A673 (cell line): ENCODE measurements at regions not wholly inside any gene's neighbourhood (a gene's known extent, or its start where the extent isn't known, plus 50 kb on each side); places are given as distances from the start of the nearest gene placed in this dataset.

Experiments
- BruUV-seq: library from RNA; stranded (reverse); fragments of 400-500 nt; replicated peaks from 2 replicates; lab custom pipeline; 2021; lab: Mats Ljungman, UMichigan
- CTCF ChIA-PET: fragments of 300-600 bp; sonication (Branson Sonifier 250); formaldehyde crosslinking; loops from one replicate; lab custom pipeline; 2022; ENCODE audit warnings: antibody characterized with exemption; lab: Charles Lee
- POLR2A ChIA-PET: fragments of 300-600 bp; sonication (Branson Sonifier 250); formaldehyde crosslinking; loops from one replicate; lab custom pipeline; 2022; ENCODE audit warnings: antibody characterized with exemption; ENCODE audit not compliant: low non-redundant PET; lab: Charles Lee
- DNase-seq: peaks from one replicate; pipeline ENCODE4 v3.0.0-alpha.2; 2015; ENCODE audit warnings: low spot score
- H3K27ac ChIP-seq: fragments of 200-600 bp; sonication (generic); 2 replicates; pipeline ENCODE4 v1.5.1; 2016; ENCODE audit warnings: mixed run types, low read depth, mild to moderate bottlenecking, mixed read lengths, antibody characterized with exemption, low read length; ENCODE audit not compliant: poor library complexity, severe bottlenecking
- H3K27me3 ChIP-seq: fragments of 200-600 bp; sonication (generic); replicated peaks from 2 replicates; pipeline ENCODE4 v1.6.1; 2017; ENCODE audit warnings: mixed run types, low read depth, mild to moderate bottlenecking, mixed read lengths, antibody characterized with exemption, low read length; ENCODE audit not compliant: insufficient read depth, poor library complexity
- H3K36me3 ChIP-seq: fragments of 200-600 bp; sonication (generic); 2 replicates; pipeline ENCODE4 v1.6.1; 2016; ENCODE audit warnings: mixed run types, mild to moderate bottlenecking, mixed read lengths, antibody characterized with exemption, low read length; ENCODE audit not compliant: insufficient read depth, poor library complexity, severe bottlenecking
- H3K4me1 ChIP-seq: fragments of 200-600 bp; sonication (generic); 2 replicates; pipeline ENCODE4 v1.6.1; 2017; ENCODE audit warnings: mixed run types, mild to moderate bottlenecking, mixed read lengths, antibody characterized with exemption, low read length; ENCODE audit not compliant: insufficient read depth, poor library complexity, severe bottlenecking
- H3K4me3 ChIP-seq: fragments of 200-600 bp; sonication (generic); 2 replicates; pipeline ENCODE4 v1.5.1; 2016; ENCODE audit warnings: low read depth, mixed run types, mild to moderate bottlenecking, mixed read lengths, low read length; ENCODE audit not compliant: poor library complexity, severe bottlenecking
- H3K9me3 ChIP-seq: fragments of 200-600 bp; sonication (generic); 2 replicates; pipeline ENCODE4 v1.6.1; 2016; ENCODE audit warnings: mixed run types, low read depth, mild to moderate bottlenecking, mixed read lengths, antibody characterized with exemption, low read length; ENCODE audit not compliant: poor library complexity, severe bottlenecking
- CTCF ChIP-seq: fragments of 300-800, 200-600 bp; sonication (generic); conservative IDR thresholded peaks from 2 replicates; pipeline ENCODE4 v1.5.1; 2017; ENCODE audit warnings: low read depth, mild to moderate bottlenecking, antibody characterized with exemption, low read length, moderate library complexity, mixed read lengths
- EZH2 ChIP-seq: fragments of 200-600 bp; sonication (generic); IDR thresholded peaks from 2 replicates; pipeline ENCODE4 v1.6.1; 2017; ENCODE audit warnings: borderline replicate concordance, low read depth, mild to moderate bottlenecking, mixed read lengths, antibody characterized with exemption, low read length; ENCODE audit not compliant: poor library complexity, severe bottlenecking
- intact Hi-C: fragments of 100-400 bp; cut with micrococcal nuclease; formaldehyde crosslinking; loops from one replicate; pipeline ENCODE4 v1.10.0; 2022; ENCODE audit not compliant: unreplicated experiment

- no peaks in the 10 kb centered on the region for H3K36me3 ChIP-seq
- intact Hi-C loops = no loop called here
- H3K9me3 ChIP-seq = no peaks in the 10 kb centered on the region
- H3K4me3 ChIP-seq = no peak overlapping the region
- ChIA-PET CTCF (no interaction called here), POLR2A (no interaction called here)
- BruUV-seq = no TSS peak
- H3K4me1 ChIP-seq = no peaks in the 10 kb centered on the region
- no peak overlapping the region for H3K27ac ChIP-seq
- TF ChIP-seq EZH2 = no peak
- no peak for TF ChIP-seq CTCF
- DNase-seq = no peak
- no peaks in the 10 kb centered on the region for H3K27me3 ChIP-seq
These were observed 237.6 kb upstream of the CHRNA7 start for GRCh38 chr15:31792611-31793199.

GRCh38 chr15:31799319-31799714 lies 231.0 kb upstream of the CHRNA7 start:
- Histone ChIP-seq H3K36me3 (no peaks in the 10 kb centered on the region), H3K27me3 (no peaks in the 10 kb centered on the region), H3K9me3 (no peaks in the 10 kb centered on the region), H3K4me3 (no peak overlapping the region), H3K27ac (no peak overlapping the region), H3K4me1 (no peaks in the 10 kb centered on the region)
- intact Hi-C loops = no loop called here
- DNase-seq = no peak
- no TSS peak for BruUV-seq
- CTCF ChIA-PET = no interaction called here
- TF ChIP-seq CTCF = no peak
- TF ChIP-seq EZH2 = no peak
- POLR2A ChIA-PET = no interaction called here

GRCh38 chr15:31799715-31800321 lies 230.5 kb upstream of the CHRNA7 start:
- H3K36me3 ChIP-seq = no peaks in the 10 kb centered on the region
- H3K4me1 ChIP-seq = no peaks in the 10 kb centered on the region
- no TSS peak for BruUV-seq
- no peak overlapping the region for H3K4me3 ChIP-seq
- CTCF ChIA-PET = no interaction called here
- intact Hi-C loops = no loop called here
- no peak overlapping the region for H3K27ac ChIP-seq
- no peaks in the 10 kb centered on the region for H3K9me3 ChIP-seq
- no peaks in the 10 kb centered on the region for H3K27me3 ChIP-seq
- TF ChIP-seq CTCF (no peak), EZH2 (no peak)
- POLR2A ChIA-PET = no interaction called here
- no peak for DNase-seq
